Gastrocnemius medialis (tissue), 4 donors: ENCODE measurements at regions not wholly inside any gene's neighbourhood (a gene's known extent, or its start where the extent isn't known, plus 50 kb on each side); places are given as distances from the start of the nearest gene placed in this dataset.
A peak's percentile ranks its signal among the peaks of the same experiment; 100 is the strongest.

Source experiments
- ATAC-seq, 2 donors: fragments of 150-250 bp; one replicate each; pipeline ENCODE4 v1.9.1; 2016
- DNase-seq, 2 donors: peaks; one replicate each; pipeline ENCODE4 v3.0.0-alpha.2; 2019
- H3K27ac ChIP-seq, 4 donors: fragments of 200-600 bp; sonication (generic); 1 replicate in 1 of 4; 2 replicates in 3 of 4; pipeline ENCODE4 v1.5.1; 2016 to 2018; ENCODE audit warnings: mild to moderate bottlenecking in 2 of 4, moderate library complexity in 1 of 4
- H3K27me3 ChIP-seq, 3 donors: fragments of 200-600 bp; sonication (generic) in 2 of 3; 1 replicate in 1 of 3; 2 replicates in 2 of 3; pipeline versions ENCODE4 v1.5.1 to v1.6.0; 2016 to 2019; ENCODE audit warnings: mild to moderate bottlenecking in 1 of 3, moderate library complexity in 1 of 3
- H3K36me3 ChIP-seq, 2 donors: fragments of 200-600 bp; sonication (generic) in 1 of 2; one replicate each; pipeline ENCODE4 v1.5.1; 2017 to 2018
- H3K4me1 ChIP-seq, 2 donors: fragments of 200-600 bp; sonication (generic) in 1 of 2; one replicate each; pipeline ENCODE4 v1.5.1; 2016 to 2017; ENCODE audit warnings: mild to moderate bottlenecking in 2 of 2
- H3K4me3 ChIP-seq, 4 donors: fragments of 200-600 bp; sonication (generic) in 3 of 4; 1 replicate in 1 of 4; 2 replicates in 3 of 4; pipeline ENCODE4 v1.5.1; 2016 to 2019; ENCODE audit warnings: mild to moderate bottlenecking in 2 of 4
- H3K9me3 ChIP-seq, 3 donors: fragments of 200-600 bp; sonication (generic) in 2 of 3; 1 replicate in 1 of 3; 2 replicates in 2 of 3; pipeline ENCODE4 v1.5.1; 2016 to 2019
- POLR2A ChIP-seq, 2 donors: fragments of 450-650 bp; IDR thresholded peaks; one replicate each; pipeline ENCODE4 v1.6.1; 2017; ENCODE audit warnings: antibody characterized with exemption in 2 of 2, mild to moderate bottlenecking in 2 of 2, moderate library complexity in 2 of 2
- in situ Hi-C, 4 donors: fragments of 200-750 bp; cut with MboI; loops; one replicate each; pipeline versions ENCODE4 v1.15.0 to v1.8.0; 2017; ENCODE audit warnings: low sequenced_read_pairs in 4 of 4
- intact Hi-C: fragments of 100-400 bp; cut with DNase I; formaldehyde crosslinking; loops from one replicate; pipeline ENCODE4 v1.15.1; 2023; ENCODE audit warnings: low total_unique reads
- TF ChIP-seq, protein P1 (sequence below), 5 experiments: fragments of 450-650 bp in 3 of 5; fragments of 200-600 bp in 2 of 5; sonication (generic) in 2 of 5; IDR thresholded peaks in 4 of 5; conservative IDR thresholded peaks in 1 of 5; 1 replicate in 4 of 5; 2 replicates in 1 of 5; pipeline ENCODE4 v1.5.1; 2016 to 2019; ENCODE audit warnings: antibody characterized with exemption in 5 of 5, mild to moderate bottlenecking in 3 of 5, moderate library complexity in 3 of 5

DNA sequence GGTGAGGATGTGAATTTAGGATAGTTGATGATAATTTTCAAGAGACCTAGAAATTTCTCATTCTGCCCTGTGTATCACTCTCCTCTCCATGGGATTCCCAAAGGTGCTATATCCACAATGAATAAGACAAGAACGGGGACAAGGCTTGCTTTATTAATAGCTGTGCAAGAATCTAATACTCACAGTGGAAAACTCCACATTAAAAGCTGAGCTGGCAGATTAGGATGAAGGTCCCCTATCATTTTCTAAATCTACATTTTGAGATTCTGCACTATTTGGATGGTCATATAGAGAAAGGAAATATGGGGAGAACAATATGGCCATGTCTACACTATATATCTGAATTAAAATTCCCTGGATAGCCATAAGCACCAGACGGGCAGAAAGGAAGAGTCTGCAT lies 411.0 kb upstream of the TGFBR2 start:
- H3K36me3 ChIP-seq, result no peaks in the 10 kb centered on the region
- in situ Hi-C loops (loop anchor here in 3 of 4 donors (5.0 to 10.0 kb wide), 5 partner anchors 73 to 161 kb away; no protein-coding TSS in a partner anchor), intact Hi-C loops (loop anchor here (5.0 to 10.0 kb wide), 2 partner anchors 1278 to 1721 kb away; no protein-coding TSS in a partner anchor)
- no peak overlapping the region for H3K4me3 ChIP-seq
- ATAC-seq, result no peak
- no peak for DNase-seq
- no peaks in the 10 kb centered on the region for H3K9me3 ChIP-seq
- no peak overlapping the region for H3K27ac ChIP-seq
- peaks cover 0 to 38% of the 10 kb centered on the region in 2 donors for H3K4me1 ChIP-seq
- H3K27me3 ChIP-seq, result no peaks in the 10 kb centered on the region
- no peak for TF ChIP-seq POLR2A (IDR thresholded peaks at IDR 0.05)
- TF ChIP-seq, protein P1, sequence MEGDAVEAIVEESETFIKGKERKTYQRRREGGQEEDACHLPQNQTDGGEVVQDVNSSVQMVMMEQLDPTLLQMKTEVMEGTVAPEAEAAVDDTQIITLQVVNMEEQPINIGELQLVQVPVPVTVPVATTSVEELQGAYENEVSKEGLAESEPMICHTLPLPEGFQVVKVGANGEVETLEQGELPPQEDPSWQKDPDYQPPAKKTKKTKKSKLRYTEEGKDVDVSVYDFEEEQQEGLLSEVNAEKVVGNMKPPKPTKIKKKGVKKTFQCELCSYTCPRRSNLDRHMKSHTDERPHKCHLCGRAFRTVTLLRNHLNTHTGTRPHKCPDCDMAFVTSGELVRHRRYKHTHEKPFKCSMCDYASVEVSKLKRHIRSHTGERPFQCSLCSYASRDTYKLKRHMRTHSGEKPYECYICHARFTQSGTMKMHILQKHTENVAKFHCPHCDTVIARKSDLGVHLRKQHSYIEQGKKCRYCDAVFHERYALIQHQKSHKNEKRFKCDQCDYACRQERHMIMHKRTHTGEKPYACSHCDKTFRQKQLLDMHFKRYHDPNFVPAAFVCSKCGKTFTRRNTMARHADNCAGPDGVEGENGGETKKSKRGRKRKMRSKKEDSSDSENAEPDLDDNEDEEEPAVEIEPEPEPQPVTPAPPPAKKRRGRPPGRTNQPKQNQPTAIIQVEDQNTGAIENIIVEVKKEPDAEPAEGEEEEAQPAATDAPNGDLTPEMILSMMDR (IDR thresholded peaks at IDR 0.05 in 4 of 5, conservative IDR thresholded peaks at IDR 0.05 in 1 of 5), result no peak

DNA sequence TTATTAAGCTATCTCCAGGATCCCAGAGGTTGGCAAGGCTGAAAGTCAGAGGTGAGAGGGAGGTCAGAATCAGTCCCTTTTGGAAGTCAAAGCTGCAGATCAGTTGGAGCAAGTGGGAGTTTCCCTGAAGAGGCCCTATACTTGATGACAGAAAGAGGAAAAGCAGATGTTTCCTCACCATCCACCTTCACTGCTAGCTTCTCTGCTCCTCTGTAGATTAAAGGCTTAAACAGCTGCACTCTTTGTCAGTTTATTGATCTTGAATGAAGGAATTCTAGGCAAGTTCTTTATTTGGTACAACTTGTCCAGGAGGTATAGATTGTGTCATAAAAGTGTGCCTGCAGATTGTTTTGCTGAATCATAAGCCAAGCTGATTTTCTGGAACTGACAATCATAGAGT lies 408.2 kb upstream of the TGFBR2 start:
- intact Hi-C loops, result loop anchor here (2.0 to 10.0 kb wide), 3 partner anchors 85 to 1723 kb away; no protein-coding TSS in a partner anchor
- in situ Hi-C loops, result loop anchor here in 3 of 4 donors (5.0 to 10.0 kb wide), 5 partner anchors 76 to 163 kb away; no protein-coding TSS in a partner anchor
- no peak for ATAC-seq
- H3K27me3 ChIP-seq, result no peaks in the 10 kb centered on the region
- DNase-seq, result no peak
- peaks cover 0 to 27% of the 10 kb centered on the region in 2 donors for H3K4me1 ChIP-seq
- no peak for TF ChIP-seq POLR2A (IDR thresholded peaks at IDR 0.05)
- TF ChIP-seq, protein P1 (IDR thresholded peaks at IDR 0.05 in 4 of 5, conservative IDR thresholded peaks at IDR 0.05 in 1 of 5), result no peak
- H3K27ac ChIP-seq, result no peak overlapping the region
- H3K4me3 ChIP-seq, result no peak overlapping the region
- no peaks in the 10 kb centered on the region for H3K9me3 ChIP-seq
- no peaks in the 10 kb centered on the region for H3K36me3 ChIP-seq

DNA sequence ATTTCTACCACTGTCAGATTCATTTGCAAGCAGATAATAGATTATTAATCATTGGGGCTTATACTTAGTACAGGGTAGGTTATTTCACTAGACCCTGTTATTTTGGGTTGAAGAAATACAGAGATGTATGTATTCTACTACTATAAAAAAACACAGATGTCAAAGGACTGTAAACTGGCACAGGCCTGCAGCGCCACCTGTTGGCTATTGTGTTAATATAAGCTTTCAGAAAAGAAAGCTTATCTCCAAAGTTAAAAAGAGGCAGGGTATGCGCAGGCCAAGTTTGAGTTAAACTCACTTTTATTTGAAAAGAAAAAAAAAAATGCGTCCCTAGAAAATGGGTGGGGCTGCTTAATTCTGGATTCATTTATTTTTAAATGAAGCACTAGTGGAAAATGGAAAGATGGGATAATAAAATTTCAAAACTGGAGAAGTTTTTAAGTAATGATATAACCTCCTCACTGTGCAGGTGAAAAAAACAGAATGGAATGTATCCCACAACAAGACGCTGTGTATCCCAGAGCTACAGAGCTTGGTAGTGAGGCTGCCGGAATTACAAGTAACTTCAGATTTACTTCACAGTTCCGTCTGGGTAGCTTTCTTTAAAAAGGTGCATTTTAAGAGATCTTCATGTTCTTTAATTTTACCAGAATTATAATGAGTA lies 407.2 kb upstream of the TGFBR2 start:
- TF ChIP-seq, protein P1 (IDR thresholded peaks at IDR 0.05 in 4 of 5, conservative IDR thresholded peaks at IDR 0.05 in 1 of 5), result peak; percentile 73 to 91 (median 82)
- no peak for TF ChIP-seq POLR2A (IDR thresholded peaks at IDR 0.05)
- no peak overlapping the region for H3K4me3 ChIP-seq
- H3K4me1 ChIP-seq, result peaks cover 0 to 27% of the 10 kb centered on the region in 2 donors
- ATAC-seq (peak; percentile 41 to 60), DNase-seq (peak; percentile 32 to 38)
- no peaks in the 10 kb centered on the region for H3K27me3 ChIP-seq
- H3K9me3 ChIP-seq, result no peaks in the 10 kb centered on the region
- no peak overlapping the region for H3K27ac ChIP-seq
- H3K36me3 ChIP-seq, result no peaks in the 10 kb centered on the region
- in situ Hi-C loops (loop anchor here in 3 of 4 donors (5.0 to 10.0 kb wide), 5 partner anchors 77 to 164 kb away; no protein-coding TSS in a partner anchor), intact Hi-C loops (loop anchor here (1.0 to 10.0 kb wide), 5 partner anchors 86 to 1724 kb away; no protein-coding TSS in a partner anchor)

DNA sequence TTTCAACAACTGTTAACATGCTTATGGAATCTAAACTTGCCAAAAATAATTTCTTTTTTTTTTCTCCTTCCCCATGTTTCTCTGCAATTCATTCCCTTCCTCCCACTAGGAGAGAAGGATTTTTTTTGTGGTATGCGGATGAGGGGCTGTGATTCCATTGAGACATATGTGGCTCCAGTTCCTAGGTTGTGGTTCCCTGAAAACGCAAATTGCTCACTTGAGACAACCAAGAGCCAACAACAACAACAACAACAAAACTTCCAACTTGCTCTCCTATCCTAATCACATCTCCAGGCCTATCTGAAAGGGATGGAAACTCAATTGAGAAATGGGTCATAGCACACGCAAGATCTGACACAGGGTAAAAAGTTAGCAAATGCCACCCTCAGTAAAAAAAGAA lies 406.5 kb upstream of the TGFBR2 start:
- DNase-seq, result no peak
- ATAC-seq, result no peak
- no peak for TF ChIP-seq POLR2A (IDR thresholded peaks at IDR 0.05)
- TF ChIP-seq, protein P1 (IDR thresholded peaks at IDR 0.05 in 4 of 5, conservative IDR thresholded peaks at IDR 0.05 in 1 of 5), result no peak
- no peaks in the 10 kb centered on the region for H3K9me3 ChIP-seq
- no peak overlapping the region for H3K4me3 ChIP-seq
- no peaks in the 10 kb centered on the region for H3K36me3 ChIP-seq
- H3K27ac ChIP-seq, result no peak overlapping the region
- H3K27me3 ChIP-seq, result no peaks in the 10 kb centered on the region
- intact Hi-C loops, result loop anchor here (1.0 to 10.0 kb wide), 6 partner anchors 87 to 1725 kb away; no protein-coding TSS in a partner anchor
- in situ Hi-C loops, result loop anchor here (5.0 to 10.0 kb wide), 7 partner anchors 78 to 495 kb away; no protein-coding TSS in a partner anchor
- H3K4me1 ChIP-seq, result peaks cover 0 to 25% of the 10 kb centered on the region in 2 donors
